Activated CD4-positive, alpha-beta T cell treated with anti-CD3 and anti-CD28 coated beads for 36 hours (primary cell): ENCODE measurements at regions not wholly inside any gene's neighbourhood (a gene's known extent, or its start where the extent isn't known, plus 50 kb on each side); places are given as distances from the start of the nearest gene placed in this dataset.

Experiments
- ATAC-seq: fragments of 200-7000 bp; cut with Tn5 transposase; one replicate; pipeline ENCODE4 v1.10.0; 2021; ENCODE audit warnings: mild to moderate bottlenecking, moderate library complexity
- CTCF ChIA-PET: fragments of 350-600 bp; sonication (Branson Sonifier 250); formaldehyde crosslinking; loops from one replicate; lab custom pipeline; 2021; ENCODE audit warnings: antibody characterized with exemption; lab: Charles Lee
- POLR2A ChIA-PET: fragments of 350-600 bp; sonication (Branson Sonifier 250); formaldehyde crosslinking; loops from one replicate; lab custom pipeline; 2021; ENCODE audit warnings: antibody characterized with exemption, inconsistent platforms; lab: Charles Lee
- DNase-seq: peaks from one replicate; pipeline ENCODE4 v3.0.0-alpha.2; 2020
- H3K27ac Mint-ChIP-seq: one replicate; pipeline ENCODE4 v1.8.0; 2021; ENCODE audit warnings: mixed read lengths
- H3K27me3 Mint-ChIP-seq: one replicate; pipeline ENCODE4 v1.8.0; 2021; ENCODE audit warnings: mixed read lengths
- H3K36me3 Mint-ChIP-seq: one replicate; pipeline ENCODE4 v1.8.0; 2021; ENCODE audit warnings: low read depth, mixed read lengths
- H3K4me1 Mint-ChIP-seq: one replicate; pipeline ENCODE4 v1.8.0; 2021; ENCODE audit warnings: mixed read lengths
- H3K4me3 Mint-ChIP-seq: one replicate; pipeline ENCODE4 v1.8.0; 2021; ENCODE audit warnings: mild to moderate bottlenecking, moderate library complexity, mixed read lengths
- H3K9me3 Mint-ChIP-seq: one replicate; pipeline ENCODE4 v1.8.0; 2021; ENCODE audit warnings: low read depth, mixed read lengths
- intact Hi-C, 2 experiments: fragments of 100-400 bp; cut with DNase I in 1 of 2; cut with micrococcal nuclease in 1 of 2; formaldehyde crosslinking; loops; one replicate each; pipeline versions ENCODE4 v1.14.2 to v1.15.1; 2022 to 2024; cut with DNase I, micrococcal nuclease

DNA sequence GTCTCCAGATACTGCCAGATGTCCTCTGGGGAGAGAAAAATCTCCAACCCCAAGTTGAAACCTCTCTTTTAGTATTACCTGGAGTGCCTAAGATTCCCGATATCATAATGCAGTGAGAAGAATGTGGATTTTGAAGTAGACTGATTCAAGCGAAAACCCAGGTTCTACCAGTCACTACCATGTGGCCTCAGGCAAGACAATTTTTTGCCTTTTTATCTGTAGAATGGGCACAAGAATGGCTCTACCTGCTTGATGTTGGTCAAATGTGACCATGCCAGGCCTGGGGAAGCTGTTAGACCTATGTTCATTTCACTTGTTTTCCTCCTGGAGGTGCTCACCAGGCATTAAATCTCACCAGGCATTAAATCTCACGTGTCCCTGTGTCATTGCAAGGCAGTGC lies 131.3 kb downstream of the DDX1 start:
- no peak for ATAC-seq
- ChIA-PET POLR2A (no interaction called here), CTCF (no interaction called here)
- Mint-ChIP-seq H3K4me1 (no peaks in the 10 kb centered on the region), H3K4me3 (no peak overlapping the region), H3K36me3 (no peaks in the 10 kb centered on the region), H3K27ac (no peak overlapping the region), H3K27me3 (no peaks in the 10 kb centered on the region), H3K9me3 (no peaks in the 10 kb centered on the region)
- DNase-seq, result no peak
- intact Hi-C loops, result no loop called here

DNA sequence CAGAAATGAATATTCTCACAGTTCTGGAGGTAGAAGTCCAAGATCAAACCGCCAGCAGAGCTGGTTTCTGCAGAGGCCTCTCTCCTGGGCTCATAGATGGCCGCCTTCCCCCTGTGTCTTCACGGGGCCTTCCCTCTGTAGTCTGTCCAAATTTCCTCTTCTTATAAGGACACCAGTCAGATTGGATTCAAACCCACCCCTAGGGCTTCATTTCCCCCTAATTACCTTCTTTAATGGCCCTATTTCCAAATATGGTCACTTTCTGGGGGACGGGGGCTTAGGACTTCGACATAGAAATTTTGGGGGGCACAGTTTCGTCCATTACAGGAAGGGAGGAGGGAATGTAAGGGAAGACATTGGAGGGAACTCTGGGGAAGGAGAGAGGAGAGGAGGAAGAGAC lies 132.6 kb downstream of the DDX1 start:
- H3K9me3 Mint-ChIP-seq, result no peaks in the 10 kb centered on the region
- H3K4me1 Mint-ChIP-seq, result no peaks in the 10 kb centered on the region
- CTCF ChIA-PET, result interaction anchor here (0.6 kb wide), 1 partner anchor 47 kb away, joined by 3 read pairs; no protein-coding TSS in a partner anchor
- no peak for ATAC-seq
- intact Hi-C loops, result no loop called here
- no peak for DNase-seq
- H3K36me3 Mint-ChIP-seq, result no peaks in the 10 kb centered on the region
- H3K4me3 Mint-ChIP-seq, result no peak overlapping the region
- POLR2A ChIA-PET, result no interaction called here
- H3K27me3 Mint-ChIP-seq, result no peaks in the 10 kb centered on the region
- H3K27ac Mint-ChIP-seq, result no peak overlapping the region

DNA sequence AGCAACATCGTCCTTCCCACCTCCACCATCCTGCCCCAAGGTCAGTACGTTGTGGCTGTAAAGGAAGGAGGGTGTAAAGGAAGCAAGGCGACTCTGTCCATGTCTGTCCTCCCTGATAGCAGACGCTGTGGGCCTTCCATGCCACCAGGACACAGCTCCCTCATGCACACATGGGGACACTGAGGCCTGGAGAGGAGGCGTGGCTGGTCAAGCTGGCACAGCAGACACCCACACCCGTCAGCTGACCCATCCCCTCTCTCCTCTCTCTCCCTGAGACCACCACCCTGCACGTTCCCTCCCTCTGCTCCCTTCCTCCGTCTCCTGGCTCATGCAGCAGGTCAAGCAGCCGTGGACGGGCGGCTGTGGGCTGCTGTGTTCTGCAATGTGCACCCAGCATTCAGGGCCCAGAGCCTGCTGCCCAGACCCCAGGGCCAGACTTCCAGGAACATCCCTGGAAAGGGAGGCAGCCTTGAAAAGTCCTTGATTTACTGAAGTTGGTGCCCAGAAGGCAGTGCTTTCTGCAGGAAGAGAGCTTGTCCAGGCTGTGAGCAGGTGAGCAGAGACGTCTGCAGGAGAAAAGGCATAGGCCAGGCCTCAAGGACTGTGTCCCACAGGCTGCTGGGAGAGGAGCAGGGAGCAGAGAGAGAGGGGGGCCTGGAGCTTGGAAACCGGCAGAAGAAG lies 133.6 kb downstream of the DDX1 start:
- intact Hi-C loops, result no loop called here
- Mint-ChIP-seq H3K36me3 (no peaks in the 10 kb centered on the region), H3K27me3 (no peaks in the 10 kb centered on the region), H3K27ac (no peak overlapping the region), H3K9me3 (no peaks in the 10 kb centered on the region), H3K4me1 (no peaks in the 10 kb centered on the region), H3K4me3 (no peak overlapping the region)
- ATAC-seq, result no peak
- no peak for DNase-seq
- ChIA-PET POLR2A (no interaction called here), CTCF (no interaction called here)

DNA sequence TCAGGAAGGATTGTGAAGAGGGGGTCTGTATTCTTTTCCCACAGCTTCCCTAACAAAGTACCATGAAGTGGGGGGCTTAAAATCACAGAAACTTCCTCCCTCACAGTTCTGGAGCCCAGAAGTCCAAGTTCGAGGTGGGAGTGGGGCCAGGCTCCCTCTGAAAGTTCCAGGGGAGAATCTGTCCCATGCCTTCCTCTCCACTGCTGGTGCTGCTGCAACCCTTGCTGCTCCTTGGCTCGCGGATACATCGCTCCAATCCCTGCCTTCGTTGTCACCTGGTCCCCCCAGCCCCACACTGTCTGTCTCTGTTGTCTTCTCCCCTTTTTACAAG lies 134.1 kb downstream of the DDX1 start:
- no peak for ATAC-seq

DNA sequence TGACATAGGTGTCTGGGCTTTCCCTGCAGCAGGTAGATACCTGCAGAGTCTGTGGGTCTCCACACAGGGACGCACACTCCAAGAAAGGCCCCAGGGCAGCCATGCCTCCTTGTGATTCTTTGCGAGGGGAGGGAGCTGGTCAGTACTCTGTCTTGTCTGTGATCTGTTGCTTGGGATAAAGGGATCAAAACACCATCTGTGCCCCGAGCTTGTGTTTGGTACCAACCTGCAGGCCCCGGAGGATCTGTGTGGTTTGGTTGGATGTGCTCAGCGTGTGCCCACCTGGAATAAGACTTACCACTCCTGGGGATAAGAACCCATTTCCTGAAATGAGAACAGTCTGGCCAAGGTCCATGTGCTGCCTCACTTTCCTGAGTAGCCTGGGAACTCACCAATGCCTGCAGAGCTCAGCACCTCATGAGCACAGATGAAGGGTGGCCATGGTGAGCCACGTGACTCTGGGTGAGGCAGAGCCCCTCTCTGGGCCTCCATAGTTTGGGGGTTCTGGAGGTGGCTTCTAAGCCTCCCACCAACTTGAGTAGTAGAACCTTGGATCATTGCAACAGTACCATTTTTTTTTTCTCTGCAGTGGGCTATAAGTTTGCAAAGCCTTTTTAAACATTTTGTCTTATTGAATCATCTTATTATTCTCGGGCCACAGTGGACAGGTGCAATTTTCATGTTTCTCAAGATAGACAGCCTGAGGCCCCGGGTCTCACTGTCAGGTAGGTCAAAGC lies 134.8 kb downstream of the DDX1 start:
- H3K27ac Mint-ChIP-seq, result no peak overlapping the region
- CTCF ChIA-PET, result no interaction called here
- ATAC-seq (no peak), DNase-seq (no peak)
- no peaks in the 10 kb centered on the region for H3K4me1 Mint-ChIP-seq
- intact Hi-C loops, result no loop called here
- POLR2A ChIA-PET, result no interaction called here
- H3K9me3 Mint-ChIP-seq, result no peaks in the 10 kb centered on the region
- H3K27me3 Mint-ChIP-seq, result no peaks in the 10 kb centered on the region
- no peak overlapping the region for H3K4me3 Mint-ChIP-seq
- no peaks in the 10 kb centered on the region for H3K36me3 Mint-ChIP-seq

More for the DNA sequence above, 134.1 kb downstream of the DDX1 start:
- no peak overlapping the region for H3K4me3 Mint-ChIP-seq
- H3K36me3 Mint-ChIP-seq, result no peaks in the 10 kb centered on the region
- CTCF ChIA-PET, result no interaction called here
- no peaks in the 10 kb centered on the region for H3K27me3 Mint-ChIP-seq
- H3K9me3 Mint-ChIP-seq, result no peaks in the 10 kb centered on the region
- no peak for DNase-seq
- POLR2A ChIA-PET, result no interaction called here
- no peak overlapping the region for H3K27ac Mint-ChIP-seq
- intact Hi-C loops, result no loop called here
- H3K4me1 Mint-ChIP-seq, result no peaks in the 10 kb centered on the region

DNA sequence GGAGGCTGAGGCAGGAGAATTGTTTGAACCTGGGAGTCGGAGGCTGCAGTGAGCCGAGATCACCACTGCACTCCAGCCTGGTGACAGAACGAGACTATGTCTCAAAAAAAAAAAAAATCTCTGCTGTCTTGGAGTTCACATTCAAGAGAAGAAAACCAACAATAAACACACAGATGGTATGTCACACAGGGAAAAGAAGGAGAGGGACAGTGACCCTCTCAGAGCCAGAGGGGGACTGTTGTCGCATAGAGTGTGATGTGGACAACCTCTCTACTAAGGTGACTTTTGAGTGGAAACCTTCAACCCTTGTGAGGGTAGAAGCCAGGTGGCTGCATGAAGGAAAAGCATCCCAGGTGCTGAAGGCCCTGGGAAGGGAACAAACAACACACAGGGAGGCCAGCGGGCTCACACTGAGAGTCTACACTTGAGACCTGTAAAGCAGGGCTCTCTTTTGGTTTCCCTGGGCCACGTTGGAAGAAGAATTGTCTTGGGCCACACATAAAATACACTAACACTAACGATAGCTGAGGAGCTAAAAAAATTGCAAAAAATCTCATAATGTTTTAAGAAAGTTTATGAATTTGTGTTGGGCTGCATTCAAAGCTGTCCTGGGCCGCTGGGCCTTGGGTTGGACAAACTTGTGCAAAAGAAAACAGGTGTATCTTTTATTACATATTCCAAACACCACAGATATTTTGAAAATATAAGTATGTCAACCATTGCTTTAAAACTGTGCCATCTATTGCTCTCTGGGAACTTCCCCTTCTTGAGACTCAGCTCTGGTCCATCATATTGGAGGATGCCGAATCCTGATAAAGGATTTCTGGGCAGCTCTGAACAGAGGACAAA lies 136.0 kb downstream of the DDX1 start:
- H3K4me3 Mint-ChIP-seq, result no peak overlapping the region
- H3K27ac Mint-ChIP-seq, result no peak overlapping the region
- H3K4me1 Mint-ChIP-seq, result no peaks in the 10 kb centered on the region
- POLR2A ChIA-PET, result no interaction called here
- H3K9me3 Mint-ChIP-seq, result no peaks in the 10 kb centered on the region
- ATAC-seq (no peak), DNase-seq (no peak)
- no peaks in the 10 kb centered on the region for H3K36me3 Mint-ChIP-seq
- intact Hi-C loops, result no loop called here
- H3K27me3 Mint-ChIP-seq, result no peaks in the 10 kb centered on the region
- CTCF ChIA-PET, result no interaction called here

DNA sequence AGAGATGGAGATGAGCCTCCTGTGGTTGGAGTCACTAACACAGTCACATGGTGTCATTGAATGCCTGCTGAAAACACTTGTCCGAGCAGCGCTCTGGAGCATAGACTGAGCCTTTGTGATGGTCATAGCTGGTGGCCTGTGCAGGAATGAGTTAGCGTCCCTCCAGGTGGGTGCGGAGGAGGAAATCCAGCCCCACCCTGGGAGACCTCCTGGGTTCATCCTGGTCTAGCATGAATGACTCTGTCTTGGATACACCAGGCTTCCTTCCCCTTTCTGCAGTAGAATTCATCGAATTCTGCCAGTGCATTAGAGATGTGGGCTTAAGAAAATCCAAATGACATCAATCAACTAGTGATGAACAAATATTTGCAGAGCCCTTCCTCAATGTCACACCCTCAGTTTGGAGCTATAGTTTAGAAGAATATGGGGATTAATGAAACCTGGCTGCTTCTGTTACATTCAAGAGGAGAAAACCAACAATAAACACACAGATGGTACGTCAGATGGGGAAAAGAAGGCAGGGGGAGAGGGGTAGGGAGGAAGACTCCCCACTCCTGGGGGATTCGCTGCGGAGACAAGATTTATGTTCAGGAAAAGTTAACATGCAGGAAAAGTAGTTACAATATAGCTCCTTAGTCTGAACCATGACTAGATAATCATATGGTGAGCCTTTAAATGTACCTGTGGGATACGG lies 136.7 kb downstream of the DDX1 start:
- Mint-ChIP-seq H3K9me3 (no peaks in the 10 kb centered on the region), H3K27me3 (no peaks in the 10 kb centered on the region), H3K27ac (no peak overlapping the region), H3K4me3 (no peak overlapping the region), H3K4me1 (no peaks in the 10 kb centered on the region), H3K36me3 (no peaks in the 10 kb centered on the region)
- no peak for ATAC-seq
- ChIA-PET CTCF (no interaction called here), POLR2A (no interaction called here)
- no peak for DNase-seq
- intact Hi-C loops, result no loop called here

DNA sequence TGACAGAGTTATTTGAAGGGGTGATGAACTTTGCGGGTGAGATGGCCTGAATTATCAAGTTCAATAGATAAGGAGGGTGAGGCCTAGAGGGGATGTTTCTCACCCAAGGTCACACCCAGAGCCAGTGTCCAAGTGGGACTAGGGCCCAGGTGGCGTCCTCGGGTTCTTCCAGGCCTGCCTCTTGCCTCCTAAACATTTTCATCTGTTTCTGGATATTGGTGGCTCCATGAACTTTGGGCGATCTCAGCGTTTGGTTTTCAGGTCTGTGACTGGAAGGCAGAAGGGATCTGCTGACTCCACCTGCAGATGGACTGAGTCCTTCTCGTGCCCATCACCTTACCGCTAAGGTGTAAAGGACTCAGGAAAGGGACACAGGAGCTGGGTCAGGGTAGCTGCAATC lies 137.3 kb downstream of the DDX1 start:
- Mint-ChIP-seq H3K4me3 (no peak overlapping the region), H3K27ac (no peak overlapping the region), H3K9me3 (no peaks in the 10 kb centered on the region), H3K27me3 (no peaks in the 10 kb centered on the region), H3K4me1 (no peaks in the 10 kb centered on the region), H3K36me3 (no peaks in the 10 kb centered on the region)
- intact Hi-C loops, result no loop called here
- DNase-seq (no peak), ATAC-seq (no peak)
- ChIA-PET POLR2A (no interaction called here), CTCF (interaction anchor here (0.5 kb wide), 1 partner anchor 87 kb away, joined by 4 read pairs; no protein-coding TSS in a partner anchor)

DNA sequence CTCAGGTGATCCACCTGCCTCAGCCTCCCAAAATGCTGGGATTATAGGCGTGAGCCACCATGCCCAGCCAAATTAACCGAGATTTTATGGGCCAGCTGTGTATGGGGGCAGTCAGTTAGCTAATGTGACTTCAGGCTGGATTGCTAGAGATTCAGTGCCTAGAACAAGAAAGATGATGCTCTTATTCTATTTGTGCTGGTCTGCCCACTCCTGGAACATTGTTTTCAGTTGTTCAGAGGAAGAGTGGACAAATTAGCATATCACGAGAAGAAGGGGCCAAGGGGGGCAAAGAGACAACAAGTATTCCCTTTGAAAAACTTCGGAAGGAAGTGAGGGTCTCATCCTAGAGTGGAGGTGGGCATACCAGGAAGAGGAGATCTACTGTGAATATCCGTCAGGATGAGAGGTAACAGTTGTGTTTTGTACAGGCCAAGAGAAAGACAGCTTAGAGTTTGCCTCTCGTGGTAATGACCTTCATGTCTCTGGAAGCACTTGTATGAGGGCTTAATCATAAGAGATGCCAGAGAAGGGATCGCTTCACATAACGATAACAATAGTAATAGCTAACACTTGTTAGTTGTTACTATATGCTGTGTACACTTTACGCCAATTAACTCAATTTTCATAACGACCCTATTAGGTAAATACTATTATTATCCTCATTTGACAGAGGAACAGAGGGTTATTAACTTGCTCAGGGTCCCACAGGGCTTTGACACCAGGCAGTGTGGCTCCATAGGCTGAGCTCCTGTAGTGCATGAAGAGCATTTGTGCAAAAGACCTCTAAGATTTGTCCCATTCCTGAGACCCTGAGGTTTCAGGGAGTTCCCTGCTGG lies 138.3 kb downstream of the DDX1 start:
- H3K27ac Mint-ChIP-seq, result no peak overlapping the region
- POLR2A ChIA-PET, result interaction anchor here (0.6 kb wide), 1 partner anchor 840 kb away, joined by 4 read pairs; no protein-coding TSS in a partner anchor

DNA sequence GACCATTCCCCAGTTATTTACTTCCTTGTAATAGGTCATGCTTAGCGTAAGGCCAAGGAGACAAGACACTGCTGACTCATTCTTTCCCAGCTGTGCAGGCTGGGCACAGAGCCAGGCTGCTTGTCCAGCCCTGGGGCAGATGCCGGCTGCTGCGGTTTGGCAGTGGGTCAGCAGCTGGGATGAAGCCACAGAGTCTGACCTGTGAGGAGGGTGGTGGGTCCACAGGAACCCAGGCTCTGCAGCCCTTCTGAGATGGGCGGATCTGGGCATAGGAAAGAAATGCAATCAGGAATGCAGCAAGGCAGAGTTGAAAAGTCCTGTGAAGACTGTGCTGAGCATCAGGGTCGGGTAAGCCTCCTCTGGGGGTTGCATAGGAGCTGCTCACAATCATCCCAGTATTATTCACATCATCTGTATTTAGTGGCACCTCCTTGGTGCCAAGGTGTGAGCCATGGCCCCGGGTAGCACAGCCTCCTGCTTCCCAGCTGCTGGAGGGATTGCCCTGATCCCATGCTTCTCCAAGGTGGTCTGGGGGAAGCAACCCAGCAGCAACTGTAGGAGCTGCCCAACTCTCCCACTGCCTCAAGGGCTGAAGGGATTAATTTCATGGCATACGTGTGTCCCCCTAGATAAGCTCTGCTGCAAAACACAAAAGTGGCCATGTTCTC lies 139.0 kb downstream of the DDX1 start:
- Mint-ChIP-seq H3K4me3 (no peak overlapping the region), H3K4me1 (no peaks in the 10 kb centered on the region), H3K36me3 (no peaks in the 10 kb centered on the region), H3K9me3 (no peaks in the 10 kb centered on the region), H3K27me3 (peaks cover 2% of the 10 kb centered on the region), H3K27ac (no peak overlapping the region)
- intact Hi-C loops, result no loop called here
- no peak for ATAC-seq
- ChIA-PET POLR2A (no interaction called here), CTCF (interaction anchor here (0.7 kb wide), 1 partner anchor 323 kb away, joined by 3 read pairs; no protein-coding TSS in a partner anchor)
- DNase-seq, result no peak

More for the DNA sequence above, 138.3 kb downstream of the DDX1 start:
- Mint-ChIP-seq H3K4me1 (no peaks in the 10 kb centered on the region), H3K9me3 (no peaks in the 10 kb centered on the region), H3K36me3 (no peaks in the 10 kb centered on the region), H3K27me3 (no peaks in the 10 kb centered on the region), H3K4me3 (no peak overlapping the region)
- ATAC-seq, result no peak
- intact Hi-C loops, result no loop called here
- CTCF ChIA-PET, result interaction anchor here (0.7 kb wide), 1 partner anchor 324 kb away, joined by 3 read pairs; no protein-coding TSS in a partner anchor
- no peak for DNase-seq
